Caco-2 (cell line): ENCODE measurements at regions not wholly inside any gene's neighbourhood (a gene's known extent, or its start where the extent isn't known, plus 50 kb on each side); places are given as distances from the start of the nearest gene placed in this dataset.

Source experiments
- BruUV-seq: library from RNA; stranded (reverse); fragments of 400-500 nt; replicated peaks from 2 replicates; lab custom pipeline; 2021; lab: Mats Ljungman, UMichigan
- CTCF ChIA-PET: fragments of 300-600 bp; sonication (Branson Sonifier 250); formaldehyde crosslinking; loops from one replicate; lab custom pipeline; 2022; ENCODE audit warnings: antibody characterized with exemption; lab: Charles Lee
- POLR2A ChIA-PET: fragments of 300-600 bp; sonication (Branson Sonifier 250); formaldehyde crosslinking; loops from one replicate; lab custom pipeline; 2022; ENCODE audit warnings: antibody characterized with exemption; lab: Charles Lee
- DNase-seq, 2 experiments: peaks; one replicate each; pipeline versions ENCODE4 v3.0.0 to v3.0.0-alpha.2; 2020 to 2022
- H3K27me3 ChIP-seq: replicated peaks from 2 replicates; pipeline ENCODE4 v1.6.0; 2011; ENCODE audit warnings: low read length; ENCODE audit not compliant: control insufficient read depth, insufficient read depth
- H3K36me3 ChIP-seq: 2 replicates; pipeline ENCODE4 v1.5.1; 2011; ENCODE audit warnings: low read length; ENCODE audit not compliant: control insufficient read depth, insufficient read depth
- H3K4me1 ChIP-seq: fragments of 250-450 bp; sonication (Bioruptor Pico); 2 replicates; pipeline ENCODE4 v1.5.1; 2020; ENCODE audit warnings: mild to moderate bottlenecking
- H3K4me3 ChIP-seq: 2 replicates; pipeline ENCODE4 v1.5.1; 2011; ENCODE audit warnings: low read depth, mild to moderate bottlenecking, control low read depth, low read length
- H3K9me3 ChIP-seq: fragments of 250-450 bp; sonication (Bioruptor Pico); 2 replicates; pipeline ENCODE4 v1.5.1; 2020; ENCODE audit warnings: mild to moderate bottlenecking, moderate library complexity
- H3K27ac Mint-ChIP-seq: one replicate; pipeline ENCODE4 v1.8.0; 2022; ENCODE audit warnings: mixed read lengths; ENCODE audit not compliant: unreplicated experiment
- H3K27me3 Mint-ChIP-seq: one replicate; pipeline ENCODE4 v1.8.0; 2022; ENCODE audit warnings: mixed read lengths; ENCODE audit not compliant: insufficient read depth, unreplicated experiment
- H3K36me3 Mint-ChIP-seq: one replicate; pipeline ENCODE4 v1.8.0; 2022; ENCODE audit warnings: mild to moderate bottlenecking, mixed read lengths; ENCODE audit not compliant: insufficient read depth, unreplicated experiment
- H3K4me1 Mint-ChIP-seq: one replicate; pipeline ENCODE4 v1.8.0; 2022; ENCODE audit warnings: low read depth, mixed read lengths; ENCODE audit not compliant: unreplicated experiment
- H3K4me3 Mint-ChIP-seq: one replicate; pipeline ENCODE4 v1.8.0; 2022; ENCODE audit warnings: mild to moderate bottlenecking, moderate library complexity, mixed read lengths; ENCODE audit not compliant: unreplicated experiment
- H3K9me3 Mint-ChIP-seq: one replicate; pipeline ENCODE4 v1.8.0; 2022; ENCODE audit warnings: mixed read lengths; ENCODE audit not compliant: unreplicated experiment
- intact Hi-C: fragments of 100-400 bp; cut with micrococcal nuclease; formaldehyde crosslinking; loops from one replicate; pipeline ENCODE4 v1.10.0; 2022; ENCODE audit not compliant: unreplicated experiment
- TF ChIP-seq, protein P1 (sequence below), 2 experiments: fragments of 200-600 bp in 1 of 2; IDR thresholded peaks; 1 replicate in 1 of 2; 2 replicates in 1 of 2; pipeline versions ENCODE4 v1.5.1 to v1.8.0; 2011 to 2022; ENCODE audit warnings: antibody characterized with exemption in 1 of 2, control low read depth in 1 of 2, inconsistent platforms in 1 of 2, low read depth in 1 of 2, low read length in 1 of 2, mild to moderate bottlenecking in 1 of 2, moderate library complexity in 1 of 2; ENCODE audit not compliant: insufficient read depth in 1 of 2, severe bottlenecking in 1 of 2, unreplicated experiment in 1 of 2

DNA sequence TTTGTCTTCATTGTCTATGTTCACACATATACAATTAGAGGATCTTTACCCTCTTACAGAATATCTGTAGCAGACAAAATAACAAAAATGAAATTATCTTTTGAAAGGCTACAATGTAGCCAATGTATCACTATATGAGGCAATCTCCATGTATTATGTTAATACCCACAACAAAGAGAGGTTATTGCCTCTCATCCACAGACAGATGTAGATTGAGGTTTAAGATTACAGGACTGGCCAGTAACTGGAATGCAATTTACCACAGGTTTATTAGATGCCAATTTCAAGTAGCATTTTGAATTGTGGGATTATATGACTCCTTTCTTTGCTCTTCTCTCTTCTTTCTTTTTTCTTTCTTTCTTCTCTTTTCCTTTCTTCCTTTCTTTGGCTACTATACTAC, 242.6 kb downstream of the ANKRD50 start:
- ChIA-PET CTCF (no interaction called here), POLR2A (no interaction called here)
- Histone ChIP-seq H3K4me1 (no peaks in the 10 kb centered on the region), H3K36me3 (no peaks in the 10 kb centered on the region), H3K4me3 (no peak overlapping the region), H3K27me3 (no peaks in the 10 kb centered on the region), H3K9me3 (no peaks in the 10 kb centered on the region)
- H3K4me3 Mint-ChIP-seq = no peak overlapping the region
- TF ChIP-seq, protein P1, sequence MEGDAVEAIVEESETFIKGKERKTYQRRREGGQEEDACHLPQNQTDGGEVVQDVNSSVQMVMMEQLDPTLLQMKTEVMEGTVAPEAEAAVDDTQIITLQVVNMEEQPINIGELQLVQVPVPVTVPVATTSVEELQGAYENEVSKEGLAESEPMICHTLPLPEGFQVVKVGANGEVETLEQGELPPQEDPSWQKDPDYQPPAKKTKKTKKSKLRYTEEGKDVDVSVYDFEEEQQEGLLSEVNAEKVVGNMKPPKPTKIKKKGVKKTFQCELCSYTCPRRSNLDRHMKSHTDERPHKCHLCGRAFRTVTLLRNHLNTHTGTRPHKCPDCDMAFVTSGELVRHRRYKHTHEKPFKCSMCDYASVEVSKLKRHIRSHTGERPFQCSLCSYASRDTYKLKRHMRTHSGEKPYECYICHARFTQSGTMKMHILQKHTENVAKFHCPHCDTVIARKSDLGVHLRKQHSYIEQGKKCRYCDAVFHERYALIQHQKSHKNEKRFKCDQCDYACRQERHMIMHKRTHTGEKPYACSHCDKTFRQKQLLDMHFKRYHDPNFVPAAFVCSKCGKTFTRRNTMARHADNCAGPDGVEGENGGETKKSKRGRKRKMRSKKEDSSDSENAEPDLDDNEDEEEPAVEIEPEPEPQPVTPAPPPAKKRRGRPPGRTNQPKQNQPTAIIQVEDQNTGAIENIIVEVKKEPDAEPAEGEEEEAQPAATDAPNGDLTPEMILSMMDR (IDR thresholded peaks at IDR 0.05; ENCODE audit: insufficient read depth in 1 of 2, low read depth in 1 of 2, low read length in 1 of 2, severe bottlenecking in 1 of 2, unreplicated experiment in 1 of 2) = no peak
- DNase-seq = no peak
- H3K36me3 Mint-ChIP-seq = no peaks in the 10 kb centered on the region
- H3K9me3 Mint-ChIP-seq = peaks cover 11% of the 10 kb centered on the region
- intact Hi-C loops = no loop called here
- peaks cover 5% of the 10 kb centered on the region for H3K27me3 Mint-ChIP-seq
- BruUV-seq = no TSS peak
- no peak overlapping the region for H3K27ac Mint-ChIP-seq
- no peaks in the 10 kb centered on the region for H3K4me1 Mint-ChIP-seq

DNA sequence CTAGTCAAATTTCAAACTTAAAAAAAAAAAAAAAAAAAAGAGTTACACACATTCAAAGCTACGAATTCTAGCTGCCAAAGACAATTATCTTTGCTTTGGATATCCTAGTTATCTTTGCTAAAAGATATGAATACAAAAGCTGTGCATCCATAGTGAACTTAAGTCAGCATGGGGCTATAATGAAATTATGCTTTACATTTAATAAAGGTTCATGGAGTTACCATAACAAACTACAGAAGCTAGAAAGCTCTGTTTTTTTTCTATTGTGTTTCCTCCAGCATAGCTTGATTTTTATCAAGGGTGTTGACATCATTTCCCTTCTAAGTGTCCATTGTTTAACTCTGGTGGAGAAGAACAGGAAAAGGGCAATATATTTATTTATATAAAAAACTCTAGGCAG, 234.1 kb downstream of the ANKRD50 start:
- Mint-ChIP-seq H3K9me3 (no peaks in the 10 kb centered on the region), H3K36me3 (no peaks in the 10 kb centered on the region), H3K4me1 (peaks cover 8% of the 10 kb centered on the region), H3K27ac (no peak overlapping the region), H3K27me3 (no peaks in the 10 kb centered on the region), H3K4me3 (no peak overlapping the region)
- Histone ChIP-seq H3K4me1 (peaks cover 11% of the 10 kb centered on the region), H3K9me3 (no peaks in the 10 kb centered on the region), H3K4me3 (no peak overlapping the region), H3K36me3 (no peaks in the 10 kb centered on the region), H3K27me3 (no peaks in the 10 kb centered on the region)
- no peak for DNase-seq
- POLR2A ChIA-PET = no interaction called here
- TF ChIP-seq, protein P1 (IDR thresholded peaks at IDR 0.05; ENCODE audit: insufficient read depth in 1 of 2, low read depth in 1 of 2, low read length in 1 of 2, severe bottlenecking in 1 of 2, unreplicated experiment in 1 of 2) = no peak
- intact Hi-C loops = no loop called here
- CTCF ChIA-PET = no interaction called here
- BruUV-seq = no TSS peak

DNA sequence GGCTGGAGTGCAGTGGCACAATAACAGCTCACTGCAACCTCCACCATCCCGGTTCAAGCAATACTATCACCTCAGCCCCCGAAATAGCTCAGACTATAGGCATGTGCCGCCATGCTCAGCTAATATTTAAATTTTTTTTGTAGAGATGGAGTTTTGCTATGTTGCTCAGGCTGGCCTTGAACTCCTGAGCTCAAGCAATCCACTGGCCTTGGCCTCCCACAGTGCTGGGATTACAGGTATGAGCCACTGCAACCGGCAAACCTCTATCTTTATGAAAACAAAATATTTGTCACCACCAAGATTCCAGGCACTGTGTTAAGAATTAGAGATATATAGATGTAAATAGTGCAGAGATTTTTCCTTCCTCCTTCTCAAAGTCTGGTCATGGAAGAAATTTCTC, 232.5 kb downstream of the ANKRD50 start:
- ChIA-PET CTCF (no interaction called here), POLR2A (no interaction called here)
- Histone ChIP-seq H3K36me3 (no peaks in the 10 kb centered on the region), H3K4me1 (peaks cover 23% of the 10 kb centered on the region), H3K4me3 (no peak overlapping the region), H3K27me3 (no peaks in the 10 kb centered on the region), H3K9me3 (0 out of 2 replicates have a peak, but pooled peaks cover 2% of the 10 kb centered on the region)
- H3K27ac Mint-ChIP-seq = no peak overlapping the region
- peaks cover 9% of the 10 kb centered on the region for H3K4me1 Mint-ChIP-seq
- TF ChIP-seq, protein P1 (IDR thresholded peaks at IDR 0.05; ENCODE audit: insufficient read depth in 1 of 2, low read depth in 1 of 2, low read length in 1 of 2, severe bottlenecking in 1 of 2, unreplicated experiment in 1 of 2) = no peak
- BruUV-seq = no TSS peak
- H3K4me3 Mint-ChIP-seq = no peak overlapping the region
- DNase-seq = no peak
- H3K27me3 Mint-ChIP-seq = no peaks in the 10 kb centered on the region
- H3K9me3 Mint-ChIP-seq = no peaks in the 10 kb centered on the region
- intact Hi-C loops = loop anchor here (5.0 kb wide), 1 partner anchor 232 kb away; the partner anchor contains the start of gene ANKRD50
- no peaks in the 10 kb centered on the region for H3K36me3 Mint-ChIP-seq
